Stimulated activated CD8-positive, alpha-beta memory T cell treated with anti-CD3 and anti-CD28 coated beads, Interleukin-15, amount 100 ng/mL, for 48 hours (primary cell): ENCODE measurements at regions not wholly inside any gene's neighbourhood (a gene's known extent, or its start where the extent isn't known, plus 50 kb on each side); places are given as distances from the start of the nearest gene placed in this dataset.

Experiments
- DNase-seq, 2 donors: peaks; one replicate each; pipeline ENCODE4 v3.0.0-alpha.2; 2020; ENCODE audit warnings: low read depth in 2 of 2

DNA sequence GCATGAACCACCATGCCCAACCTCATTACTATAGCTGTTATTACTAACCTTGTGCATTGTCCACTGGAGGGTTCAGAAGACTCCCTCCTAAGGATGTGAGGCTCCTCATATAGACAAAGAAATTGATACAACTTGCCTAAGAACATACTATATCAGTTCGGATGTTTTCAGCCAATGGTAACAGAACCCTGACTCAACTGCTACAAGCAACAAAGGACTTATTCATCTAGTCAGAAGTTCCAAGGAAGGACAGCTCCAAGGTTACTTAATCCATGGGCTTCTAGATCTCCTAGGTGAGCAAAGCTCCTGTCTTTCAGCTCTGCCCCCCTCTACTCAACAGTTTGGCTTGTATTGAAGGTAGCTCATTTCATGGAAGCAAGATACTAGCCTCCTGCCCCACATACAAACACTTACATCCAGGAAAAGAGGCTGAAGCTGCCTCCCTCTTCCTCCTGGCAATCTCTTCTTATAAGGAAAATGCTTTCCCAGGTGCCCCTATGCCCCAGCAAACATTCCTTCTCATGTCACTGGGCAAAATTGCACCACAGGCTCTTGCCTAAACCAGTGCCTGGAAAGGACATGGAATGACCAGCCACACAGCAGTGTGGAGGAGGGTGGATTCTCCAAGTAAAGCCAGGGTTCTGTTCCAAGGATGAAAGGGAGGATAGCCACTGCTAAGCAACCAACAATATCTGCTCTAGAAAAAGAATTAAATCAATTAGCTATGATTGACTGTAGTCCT lies 497.8 kb downstream of the FOXO1 start:
- no peak for DNase-seq

DNA sequence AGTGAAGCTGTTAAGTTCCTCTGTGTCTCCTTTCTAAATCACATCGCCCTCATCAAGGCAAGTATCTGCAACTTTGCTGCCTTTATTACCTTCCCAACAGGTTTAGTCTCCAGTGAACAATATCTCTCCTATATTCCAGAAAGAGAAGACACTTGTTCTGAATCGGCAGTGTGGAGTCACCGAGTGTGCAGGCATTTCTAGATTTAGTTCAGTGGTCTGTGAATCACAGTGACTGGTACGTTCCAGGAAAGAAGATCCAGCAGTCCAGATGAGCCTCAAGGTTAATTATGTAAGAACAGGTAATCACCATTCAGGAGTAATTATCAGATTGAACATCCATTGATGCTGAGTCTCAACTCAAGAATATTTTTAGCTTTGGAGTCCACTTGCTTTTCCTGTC lies 497.0 kb downstream of the FOXO1 start:
- no peak for DNase-seq

- DNase-seq: no peak
Measured at GRCh38 chr13:40170091-40170490, 496.4 kb downstream of the FOXO1 start.

GRCh38 chr13:40170982-40171381 lies 495.5 kb downstream of the FOXO1 start:
- peak; percentile 28 to 50 for DNase-seq

DNA sequence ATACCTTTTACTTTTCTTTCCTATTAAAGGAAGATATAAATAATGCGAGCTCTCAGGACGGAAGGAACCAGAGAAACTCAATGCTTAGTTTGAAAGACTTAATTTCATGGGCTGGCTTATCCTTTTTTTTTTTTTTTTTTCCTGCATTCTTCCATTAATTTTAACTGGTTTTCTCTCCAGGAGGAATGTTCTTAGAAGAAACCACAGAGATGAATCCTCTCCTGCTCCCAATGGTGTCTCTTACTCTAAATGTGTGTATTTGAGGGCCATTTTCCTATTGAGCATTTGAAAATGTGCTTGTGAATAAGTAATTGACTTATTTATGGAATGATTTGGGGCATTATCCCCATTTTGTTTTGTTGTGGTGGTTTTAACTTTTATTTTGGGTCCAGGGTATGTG lies 494.9 kb downstream of the FOXO1 start:
- DNase-seq: no peak

GRCh38 chr13:40172149-40172591 lies 494.3 kb downstream of the FOXO1 start:
- no peak for DNase-seq

DNA sequence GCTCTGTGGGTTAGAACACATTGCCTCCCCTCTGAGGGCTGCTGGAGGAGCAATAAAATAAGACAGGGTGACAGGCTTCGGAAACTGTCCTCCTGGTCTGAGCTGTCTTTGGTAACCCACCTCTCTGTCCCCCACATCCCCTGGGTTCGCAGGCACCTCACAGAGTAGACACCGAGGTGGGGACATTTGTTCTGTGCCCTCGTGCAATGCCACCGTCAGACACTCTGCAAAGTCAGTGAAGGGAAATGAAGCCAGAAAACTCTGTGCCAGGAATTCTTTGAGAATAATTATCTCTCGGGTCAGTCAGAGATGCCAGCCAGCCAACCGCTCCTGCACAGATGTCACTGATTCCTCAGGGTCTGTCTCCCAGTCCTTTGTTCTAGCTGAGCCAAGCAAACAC lies 493.6 kb downstream of the FOXO1 start:
- no peak for DNase-seq

DNA sequence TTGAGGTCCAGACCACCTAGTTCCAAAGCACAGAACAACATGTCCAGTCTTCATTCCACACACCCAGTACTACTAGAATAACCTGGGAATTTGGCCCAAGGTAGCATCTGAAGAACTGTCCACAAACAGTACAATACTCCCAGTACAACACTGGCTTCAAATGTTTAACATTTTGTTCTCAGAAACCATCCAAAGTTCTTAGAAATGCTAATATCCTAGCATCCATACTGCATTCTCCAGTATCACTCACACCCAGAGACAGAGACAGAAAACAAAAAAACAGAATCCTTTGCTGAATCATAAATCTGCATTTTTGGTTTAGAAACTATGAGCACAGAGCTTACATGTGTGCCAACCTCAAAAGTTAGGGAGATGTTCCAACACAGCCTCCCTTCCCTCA lies 490.8 kb downstream of the FOXO1 start:
- no peak for DNase-seq

DNA sequence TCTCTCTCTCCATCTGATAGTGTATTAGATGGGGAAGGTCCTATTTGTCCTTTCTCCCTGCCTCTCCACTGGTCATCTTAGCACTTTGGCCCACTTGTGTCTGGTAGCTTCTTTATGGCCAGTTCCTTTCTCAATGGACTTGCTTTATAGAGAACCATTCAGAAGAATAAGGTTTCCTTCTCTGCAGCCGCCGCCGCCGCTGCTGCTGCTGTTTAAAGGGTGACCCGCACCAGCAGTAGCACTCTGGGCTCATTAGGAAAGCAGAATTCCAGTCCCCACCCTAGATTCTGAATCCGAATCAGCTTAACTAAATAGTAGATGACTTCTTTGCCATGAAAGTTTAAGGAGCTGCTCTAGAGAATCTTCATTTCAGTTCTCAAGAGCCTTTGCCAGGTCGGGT lies 490.2 kb downstream of the FOXO1 start:
- DNase-seq: no peak

DNA sequence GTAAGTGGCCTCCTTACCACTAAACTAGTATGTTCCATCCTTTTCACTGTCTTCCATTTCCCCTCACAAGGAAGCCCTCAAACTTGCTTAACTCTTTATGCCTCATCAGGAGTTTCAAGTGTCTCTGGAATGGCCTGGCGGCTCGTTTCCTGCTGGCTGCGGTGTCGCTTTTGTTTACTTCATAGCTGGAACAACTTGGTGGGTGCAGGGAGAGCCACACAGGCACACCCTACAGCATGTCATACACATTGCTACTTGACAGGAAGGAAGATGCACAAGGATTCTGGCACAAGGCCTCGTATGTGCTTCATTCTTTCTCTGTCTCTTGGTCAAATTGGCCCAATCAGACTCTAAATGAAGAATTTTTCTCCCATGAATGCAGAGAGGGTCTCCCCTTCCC lies 488.3 kb downstream of the FOXO1 start:
- DNase-seq: no peak

GRCh38 chr13:40179445-40180281 lies 486.8 kb downstream of the FOXO1 start:
- no peak for DNase-seq

GRCh38 chr13:40180776-40181175 lies 485.7 kb downstream of the FOXO1 start:
- no peak for DNase-seq

DNA sequence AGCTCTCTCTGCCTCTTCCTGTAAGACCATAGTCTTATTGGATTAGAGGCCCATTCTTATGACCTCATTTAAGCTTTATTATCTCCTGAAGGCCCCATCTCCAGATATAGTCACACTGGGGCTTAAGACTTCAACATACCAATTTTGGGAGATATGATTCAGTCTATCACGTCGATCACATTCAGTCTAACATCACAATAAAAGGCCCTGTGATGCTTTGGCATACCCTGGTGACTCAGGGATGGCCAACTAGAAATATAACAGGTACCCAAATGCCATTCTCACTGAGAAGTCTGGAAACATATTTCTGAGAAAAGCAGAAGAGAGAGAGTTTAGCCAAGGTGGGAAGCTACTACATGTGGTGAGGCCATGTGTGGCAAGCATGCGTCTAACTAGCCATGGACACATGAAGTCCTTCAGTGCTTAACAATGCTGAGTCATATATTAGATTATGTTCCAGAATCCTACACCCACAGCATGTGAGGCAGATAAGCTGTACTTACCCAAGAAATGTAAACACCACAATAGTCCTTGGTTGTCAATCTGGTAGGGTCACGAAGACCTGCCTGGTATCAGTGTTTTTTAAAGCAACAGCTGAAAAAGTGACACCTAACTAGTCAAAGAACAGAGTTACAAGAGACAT lies 485.1 kb downstream of the FOXO1 start:
- DNase-seq: no peak

DNA sequence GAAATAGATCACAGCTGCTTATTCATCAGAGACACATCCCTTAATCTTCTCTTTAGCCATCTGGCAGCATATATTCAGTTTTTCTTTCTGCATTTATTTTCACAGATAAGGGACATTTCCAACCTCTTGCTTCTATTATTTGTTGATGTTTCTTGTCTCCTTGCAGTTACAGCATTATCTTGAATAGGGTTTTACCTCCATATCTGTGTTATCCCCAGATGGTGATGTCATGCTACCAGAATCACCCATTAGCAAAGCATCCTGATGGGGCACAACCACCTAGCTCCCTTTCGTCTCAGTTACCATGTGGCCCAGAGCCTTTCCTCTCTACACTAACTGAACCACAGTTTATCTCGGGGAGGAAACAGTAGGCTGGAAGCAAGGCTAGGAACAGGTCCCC lies 483.9 kb downstream of the FOXO1 start:
- DNase-seq: no peak

DNA sequence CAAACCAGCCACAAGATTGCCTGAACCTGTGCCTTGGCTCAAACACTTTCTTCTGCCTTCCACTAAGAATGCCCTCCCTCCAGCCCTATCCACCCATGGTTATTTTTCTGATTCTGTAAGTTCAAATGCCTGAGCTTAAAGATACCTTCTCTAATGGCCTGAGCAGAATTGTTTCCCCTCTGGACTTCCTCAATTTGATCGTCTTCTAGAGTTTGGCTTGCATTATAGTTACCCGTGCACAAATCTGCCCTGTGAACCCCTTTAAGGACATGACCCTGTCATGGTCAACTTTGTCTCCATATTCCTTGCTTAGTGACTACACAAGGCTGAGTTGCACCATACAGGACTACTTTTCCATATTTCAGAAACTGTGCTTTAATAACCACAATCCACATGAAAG lies 481.0 kb downstream of the FOXO1 start:
- no peak for DNase-seq

- no peak for DNase-seq
Measured at GRCh38 chr13:40186041-40186440, 480.4 kb downstream of the FOXO1 start.

DNA sequence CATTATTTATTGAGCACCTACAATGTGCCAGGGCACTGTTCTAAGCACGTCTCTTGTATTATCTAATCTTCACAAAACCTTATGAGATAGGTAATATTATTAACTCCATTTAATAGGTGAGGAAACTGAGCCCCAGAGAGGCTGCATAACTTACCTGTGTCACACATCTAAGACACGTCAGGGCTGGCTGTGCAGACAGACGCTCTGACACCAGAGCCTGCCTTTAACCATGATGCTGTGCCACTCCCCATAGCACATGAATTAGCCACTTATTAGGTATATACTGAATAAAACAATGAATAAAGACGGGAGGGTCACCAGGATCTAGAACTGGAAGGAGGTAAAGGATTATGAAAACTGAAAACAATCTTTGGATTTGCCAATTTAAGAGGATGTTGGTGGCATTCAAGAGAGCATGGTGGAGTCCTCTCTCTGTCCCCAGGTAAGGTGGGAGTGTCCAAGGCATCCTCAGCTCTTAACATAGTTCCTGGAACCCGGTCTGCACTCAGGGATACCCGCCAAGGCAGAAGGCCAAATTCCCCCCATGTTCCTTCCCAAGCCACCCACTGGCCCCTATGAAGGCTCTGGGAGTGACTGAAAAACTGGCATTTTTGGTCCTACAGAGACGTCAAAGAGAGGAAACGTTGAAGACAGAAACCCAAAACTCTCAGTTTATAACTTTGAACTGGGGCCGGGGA lies 479.7 kb downstream of the FOXO1 start:
- DNase-seq: no peak

- DNase-seq: peak in 1 of 2 donors; percentile 26
Measured at GRCh38 chr13:40187324-40187795, 479.1 kb downstream of the FOXO1 start.

GRCh38 chr13:40187841-40188591 lies 478.4 kb downstream of the FOXO1 start:
- DNase-seq: no peak

- no peak for DNase-seq
Measured at GRCh38 chr13:40189426-40189825, 477.0 kb downstream of the FOXO1 start.
